Heart left ventricle (tissue), 13 donors: ENCODE measurements at regions not wholly inside any gene's neighbourhood (a gene's known extent, or its start where the extent isn't known, plus 50 kb on each side); places are given as distances from the start of the nearest gene placed in this dataset.
"Not testable (repeated sequence)": the region's sequence is repeated elsewhere in the genome, so short reads cannot be mapped to it uniquely, and the experiment has no call there.

ENCODE experiments used
- POLR2A ChIP-seq, 2 donors: fragments of 450-650 bp; IDR thresholded peaks; one replicate each; pipeline ENCODE4 v1.6.1; 2017; ENCODE audit warnings: antibody characterized with exemption in 2 of 2, mild to moderate bottlenecking in 2 of 2, moderate library complexity in 2 of 2
- TF ChIP-seq, protein P1 (sequence below), 12 donors: fragments of 200-600 bp; sonication (generic) in 4 of 12; IDR thresholded peaks; one replicate each; pipeline versions ENCODE4 v1.5.0 to v1.8.0; 2018 to 2022; ENCODE audit warnings: antibody characterized with exemption in 12 of 12, mild to moderate bottlenecking in 5 of 12
- donor health status: ischemic (EF 13 %, LVEDD 7.1; RV severe dilation, severe dysfunction).
- donor health status: DM: no; HTN: yes; CAD: no.
- donor health status: DM: no; HTN: no; CAD: no.
- donor health status: ischemic (EF 25% LVEDD 6.9; RV normal size, moderate dysfunction).
- donor health status: ischemic (EF 25% LVEDD 5.7; RV mildly dilated, moderate dysfunction).
- donor health status: ischemic (EF 35%, LVEDD 5.7; RV mildly dilated, moderate dysfunction).
- donor health status: nonischemic (EF 11% LVEDD 7.7; RV severe dilation, severe dysfunction).
- donor health status: DM: yes; HTN: yes; CAD: no.
- donor health status: PGD.
- donor health status: ischemic (EF 29% LVEDD 5.4; RV normal size, mild dysfunction).
- donor health status: nonischemic (EF 23%, LVEDD 6.1; RV moderate dilation, normal function).

DNA sequence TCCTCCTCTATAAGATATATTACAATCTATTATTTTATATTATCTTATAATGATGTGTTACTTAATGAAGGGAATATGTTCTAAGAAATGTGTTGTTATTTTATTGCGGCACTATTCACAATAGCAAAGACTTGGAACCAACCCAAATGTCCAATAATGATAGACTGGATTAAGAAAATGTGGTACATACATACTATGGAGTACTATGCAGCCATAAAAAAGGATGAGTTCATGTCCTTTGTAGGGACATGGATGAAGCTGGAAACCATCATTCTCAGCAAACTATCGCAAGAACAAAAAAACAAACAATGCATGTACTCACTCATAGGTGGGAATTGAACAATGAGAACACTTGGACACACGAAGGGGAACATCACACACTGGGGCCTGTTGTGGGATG is 281.9 kb upstream of the PABPC4L start:
- TF ChIP-seq, protein P1, sequence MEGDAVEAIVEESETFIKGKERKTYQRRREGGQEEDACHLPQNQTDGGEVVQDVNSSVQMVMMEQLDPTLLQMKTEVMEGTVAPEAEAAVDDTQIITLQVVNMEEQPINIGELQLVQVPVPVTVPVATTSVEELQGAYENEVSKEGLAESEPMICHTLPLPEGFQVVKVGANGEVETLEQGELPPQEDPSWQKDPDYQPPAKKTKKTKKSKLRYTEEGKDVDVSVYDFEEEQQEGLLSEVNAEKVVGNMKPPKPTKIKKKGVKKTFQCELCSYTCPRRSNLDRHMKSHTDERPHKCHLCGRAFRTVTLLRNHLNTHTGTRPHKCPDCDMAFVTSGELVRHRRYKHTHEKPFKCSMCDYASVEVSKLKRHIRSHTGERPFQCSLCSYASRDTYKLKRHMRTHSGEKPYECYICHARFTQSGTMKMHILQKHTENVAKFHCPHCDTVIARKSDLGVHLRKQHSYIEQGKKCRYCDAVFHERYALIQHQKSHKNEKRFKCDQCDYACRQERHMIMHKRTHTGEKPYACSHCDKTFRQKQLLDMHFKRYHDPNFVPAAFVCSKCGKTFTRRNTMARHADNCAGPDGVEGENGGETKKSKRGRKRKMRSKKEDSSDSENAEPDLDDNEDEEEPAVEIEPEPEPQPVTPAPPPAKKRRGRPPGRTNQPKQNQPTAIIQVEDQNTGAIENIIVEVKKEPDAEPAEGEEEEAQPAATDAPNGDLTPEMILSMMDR (IDR thresholded peaks at IDR 0.05), result not testable (repeated sequence)
- not testable (repeated sequence) for TF ChIP-seq POLR2A (IDR thresholded peaks at IDR 0.05)
